B cell (primary cell): ENCODE measurements at regions not wholly inside any gene's neighbourhood (a gene's known extent, or its start where the extent isn't known, plus 50 kb on each side); places are given as distances from the start of the nearest gene placed in this dataset.

Experiments
- EZH2 ChIP-seq: IDR thresholded peaks from 2 replicates; pipeline ENCODE4 v1.6.1; 2012; ENCODE audit warnings: borderline replicate concordance, low read depth, mild to moderate bottlenecking, moderate library complexity, low read length; ENCODE audit not compliant: insufficient read depth, poor library complexity, severe bottlenecking
- TF ChIP-seq, protein P1 (sequence below): fragments of 200-600 bp; IDR thresholded peaks from one replicate; pipeline ENCODE4 v1.8.0; 2022; ENCODE audit warnings: antibody characterized with exemption, mild to moderate bottlenecking

- no peak for TF ChIP-seq EZH2
- TF ChIP-seq, protein P1, sequence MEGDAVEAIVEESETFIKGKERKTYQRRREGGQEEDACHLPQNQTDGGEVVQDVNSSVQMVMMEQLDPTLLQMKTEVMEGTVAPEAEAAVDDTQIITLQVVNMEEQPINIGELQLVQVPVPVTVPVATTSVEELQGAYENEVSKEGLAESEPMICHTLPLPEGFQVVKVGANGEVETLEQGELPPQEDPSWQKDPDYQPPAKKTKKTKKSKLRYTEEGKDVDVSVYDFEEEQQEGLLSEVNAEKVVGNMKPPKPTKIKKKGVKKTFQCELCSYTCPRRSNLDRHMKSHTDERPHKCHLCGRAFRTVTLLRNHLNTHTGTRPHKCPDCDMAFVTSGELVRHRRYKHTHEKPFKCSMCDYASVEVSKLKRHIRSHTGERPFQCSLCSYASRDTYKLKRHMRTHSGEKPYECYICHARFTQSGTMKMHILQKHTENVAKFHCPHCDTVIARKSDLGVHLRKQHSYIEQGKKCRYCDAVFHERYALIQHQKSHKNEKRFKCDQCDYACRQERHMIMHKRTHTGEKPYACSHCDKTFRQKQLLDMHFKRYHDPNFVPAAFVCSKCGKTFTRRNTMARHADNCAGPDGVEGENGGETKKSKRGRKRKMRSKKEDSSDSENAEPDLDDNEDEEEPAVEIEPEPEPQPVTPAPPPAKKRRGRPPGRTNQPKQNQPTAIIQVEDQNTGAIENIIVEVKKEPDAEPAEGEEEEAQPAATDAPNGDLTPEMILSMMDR: no peak
Measured at GRCh38 chr18:75592527-75592926, 165.0 kb upstream of the SMIM21 start.
